ENCODE measurements at regions not wholly inside any gene's neighbourhood (a gene's known extent, or its start where the extent isn't known, plus 50 kb on each side); places are given as distances from the start of the nearest gene placed in this dataset.

DNA sequence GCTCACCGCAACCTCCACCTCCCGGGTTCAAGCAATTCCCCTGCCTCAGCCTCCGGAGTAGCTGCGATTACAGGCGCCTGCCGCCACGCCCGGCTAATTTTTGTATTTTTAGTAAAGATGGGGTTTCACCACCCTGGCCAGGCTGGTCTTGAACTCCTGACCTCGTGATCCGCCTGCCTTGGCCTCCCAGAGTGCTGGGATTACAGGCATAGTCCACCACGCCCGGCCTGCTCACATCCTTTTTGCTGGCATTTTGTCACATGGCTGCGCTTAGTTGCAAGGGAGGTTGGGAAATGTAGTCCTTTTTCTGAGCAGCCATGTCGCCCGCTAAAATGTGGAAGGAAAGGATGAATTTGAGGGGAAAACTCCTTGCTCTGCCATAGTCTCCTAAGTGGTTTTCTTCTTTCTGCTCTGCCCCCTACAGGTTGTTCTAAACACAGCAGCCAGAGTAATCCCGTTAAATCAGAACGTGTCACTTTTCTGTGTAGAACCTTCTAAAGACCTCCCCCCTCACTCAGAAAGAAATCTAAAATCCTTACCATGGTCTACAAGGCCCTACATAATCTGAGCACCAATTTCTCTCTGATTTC is 57.8 kb upstream of the HSPA9 start (continued):
- TF ChIP-seq, protein P1, sequence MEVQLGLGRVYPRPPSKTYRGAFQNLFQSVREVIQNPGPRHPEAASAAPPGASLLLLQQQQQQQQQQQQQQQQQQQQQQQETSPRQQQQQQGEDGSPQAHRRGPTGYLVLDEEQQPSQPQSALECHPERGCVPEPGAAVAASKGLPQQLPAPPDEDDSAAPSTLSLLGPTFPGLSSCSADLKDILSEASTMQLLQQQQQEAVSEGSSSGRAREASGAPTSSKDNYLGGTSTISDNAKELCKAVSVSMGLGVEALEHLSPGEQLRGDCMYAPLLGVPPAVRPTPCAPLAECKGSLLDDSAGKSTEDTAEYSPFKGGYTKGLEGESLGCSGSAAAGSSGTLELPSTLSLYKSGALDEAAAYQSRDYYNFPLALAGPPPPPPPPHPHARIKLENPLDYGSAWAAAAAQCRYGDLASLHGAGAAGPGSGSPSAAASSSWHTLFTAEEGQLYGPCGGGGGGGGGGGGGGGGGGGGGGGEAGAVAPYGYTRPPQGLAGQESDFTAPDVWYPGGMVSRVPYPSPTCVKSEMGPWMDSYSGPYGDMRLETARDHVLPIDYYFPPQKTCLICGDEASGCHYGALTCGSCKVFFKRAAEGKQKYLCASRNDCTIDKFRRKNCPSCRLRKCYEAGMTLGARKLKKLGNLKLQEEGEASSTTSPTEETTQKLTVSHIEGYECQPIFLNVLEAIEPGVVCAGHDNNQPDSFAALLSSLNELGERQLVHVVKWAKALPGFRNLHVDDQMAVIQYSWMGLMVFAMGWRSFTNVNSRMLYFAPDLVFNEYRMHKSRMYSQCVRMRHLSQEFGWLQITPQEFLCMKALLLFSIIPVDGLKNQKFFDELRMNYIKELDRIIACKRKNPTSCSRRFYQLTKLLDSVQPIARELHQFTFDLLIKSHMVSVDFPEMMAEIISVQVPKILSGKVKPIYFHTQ (CRISPR knock-in tag; IDR thresholded peaks at IDR 0.05): peak; percentile 68; the same call in 1 of the 2 replicates
- TF ChIP-seq, protein P2, sequence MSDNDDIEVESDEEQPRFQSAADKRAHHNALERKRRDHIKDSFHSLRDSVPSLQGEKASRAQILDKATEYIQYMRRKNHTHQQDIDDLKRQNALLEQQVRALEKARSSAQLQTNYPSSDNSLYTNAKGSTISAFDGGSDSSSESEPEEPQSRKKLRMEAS (CRISPR knock-in tag; IDR thresholded peaks at IDR 0.05): peak; percentile 65
- TF ChIP-seq ETV6 (CRISPR knock-in tag; IDR thresholded peaks at IDR 0.05): no peak
- TF ChIP-seq ZNF121 (CRISPR knock-in tag; IDR thresholded peaks at IDR 0.05): no peak
- TF ChIP-seq, protein P3, sequence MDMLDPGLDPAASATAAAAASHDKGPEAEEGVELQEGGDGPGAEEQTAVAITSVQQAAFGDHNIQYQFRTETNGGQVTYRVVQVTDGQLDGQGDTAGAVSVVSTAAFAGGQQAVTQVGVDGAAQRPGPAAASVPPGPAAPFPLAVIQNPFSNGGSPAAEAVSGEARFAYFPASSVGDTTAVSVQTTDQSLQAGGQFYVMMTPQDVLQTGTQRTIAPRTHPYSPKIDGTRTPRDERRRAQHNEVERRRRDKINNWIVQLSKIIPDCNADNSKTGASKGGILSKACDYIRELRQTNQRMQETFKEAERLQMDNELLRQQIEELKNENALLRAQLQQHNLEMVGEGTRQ (CRISPR knock-in tag; IDR thresholded peaks at IDR 0.05): peak; percentile 96
- no peak for TF ChIP-seq ZNF423 (CRISPR knock-in tag; IDR thresholded peaks at IDR 0.05)
- TF ChIP-seq SOX15 (CRISPR knock-in tag; IDR thresholded peaks at IDR 0.05): no peak
- TF ChIP-seq, protein P4, sequence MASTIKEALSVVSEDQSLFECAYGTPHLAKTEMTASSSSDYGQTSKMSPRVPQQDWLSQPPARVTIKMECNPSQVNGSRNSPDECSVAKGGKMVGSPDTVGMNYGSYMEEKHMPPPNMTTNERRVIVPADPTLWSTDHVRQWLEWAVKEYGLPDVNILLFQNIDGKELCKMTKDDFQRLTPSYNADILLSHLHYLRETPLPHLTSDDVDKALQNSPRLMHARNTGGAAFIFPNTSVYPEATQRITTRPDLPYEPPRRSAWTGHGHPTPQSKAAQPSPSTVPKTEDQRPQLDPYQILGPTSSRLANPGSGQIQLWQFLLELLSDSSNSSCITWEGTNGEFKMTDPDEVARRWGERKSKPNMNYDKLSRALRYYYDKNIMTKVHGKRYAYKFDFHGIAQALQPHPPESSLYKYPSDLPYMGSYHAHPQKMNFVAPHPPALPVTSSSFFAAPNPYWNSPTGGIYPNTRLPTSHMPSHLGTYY (CRISPR knock-in tag; IDR thresholded peaks at IDR 0.05): no peak
- no peak for TF ChIP-seq GRHL2 (CRISPR knock-in tag; IDR thresholded peaks at IDR 0.05; ENCODE audit: insufficient replicate concordance, severe bottlenecking)
- TF ChIP-seq MYBL2 (CRISPR knock-in tag; IDR thresholded peaks at IDR 0.05): no peak
- no peak for TF ChIP-seq ZNF263 (CRISPR knock-in tag; IDR thresholded peaks at IDR 0.05; ENCODE audit: low read depth)
- TF ChIP-seq, protein P5, sequence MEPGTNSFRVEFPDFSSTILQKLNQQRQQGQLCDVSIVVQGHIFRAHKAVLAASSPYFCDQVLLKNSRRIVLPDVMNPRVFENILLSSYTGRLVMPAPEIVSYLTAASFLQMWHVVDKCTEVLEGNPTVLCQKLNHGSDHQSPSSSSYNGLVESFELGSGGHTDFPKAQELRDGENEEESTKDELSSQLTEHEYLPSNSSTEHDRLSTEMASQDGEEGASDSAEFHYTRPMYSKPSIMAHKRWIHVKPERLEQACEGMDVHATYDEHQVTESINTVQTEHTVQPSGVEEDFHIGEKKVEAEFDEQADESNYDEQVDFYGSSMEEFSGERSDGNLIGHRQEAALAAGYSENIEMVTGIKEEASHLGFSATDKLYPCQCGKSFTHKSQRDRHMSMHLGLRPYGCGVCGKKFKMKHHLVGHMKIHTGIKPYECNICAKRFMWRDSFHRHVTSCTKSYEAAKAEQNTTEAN (CRISPR knock-in tag; IDR thresholded peaks at IDR 0.05): no peak
- TF ChIP-seq CREB1 (CRISPR knock-in tag; IDR thresholded peaks at IDR 0.05): no peak
- TF ChIP-seq FOXP1 (CRISPR knock-in tag; IDR thresholded peaks at IDR 0.05; ENCODE audit: borderline replicate concordance): no peak
- TF ChIP-seq CREM (CRISPR knock-in tag; IDR thresholded peaks at IDR 0.05): no peak
- TF ChIP-seq, protein P6, sequence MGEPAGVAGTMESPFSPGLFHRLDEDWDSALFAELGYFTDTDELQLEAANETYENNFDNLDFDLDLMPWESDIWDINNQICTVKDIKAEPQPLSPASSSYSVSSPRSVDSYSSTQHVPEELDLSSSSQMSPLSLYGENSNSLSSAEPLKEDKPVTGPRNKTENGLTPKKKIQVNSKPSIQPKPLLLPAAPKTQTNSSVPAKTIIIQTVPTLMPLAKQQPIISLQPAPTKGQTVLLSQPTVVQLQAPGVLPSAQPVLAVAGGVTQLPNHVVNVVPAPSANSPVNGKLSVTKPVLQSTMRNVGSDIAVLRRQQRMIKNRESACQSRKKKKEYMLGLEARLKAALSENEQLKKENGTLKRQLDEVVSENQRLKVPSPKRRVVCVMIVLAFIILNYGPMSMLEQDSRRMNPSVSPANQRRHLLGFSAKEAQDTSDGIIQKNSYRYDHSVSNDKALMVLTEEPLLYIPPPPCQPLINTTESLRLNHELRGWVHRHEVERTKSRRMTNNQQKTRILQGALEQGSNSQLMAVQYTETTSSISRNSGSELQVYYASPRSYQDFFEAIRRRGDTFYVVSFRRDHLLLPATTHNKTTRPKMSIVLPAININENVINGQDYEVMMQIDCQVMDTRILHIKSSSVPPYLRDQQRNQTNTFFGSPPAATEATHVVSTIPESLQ (CRISPR knock-in tag; IDR thresholded peaks at IDR 0.05): no peak
- TF ChIP-seq, protein P7, sequence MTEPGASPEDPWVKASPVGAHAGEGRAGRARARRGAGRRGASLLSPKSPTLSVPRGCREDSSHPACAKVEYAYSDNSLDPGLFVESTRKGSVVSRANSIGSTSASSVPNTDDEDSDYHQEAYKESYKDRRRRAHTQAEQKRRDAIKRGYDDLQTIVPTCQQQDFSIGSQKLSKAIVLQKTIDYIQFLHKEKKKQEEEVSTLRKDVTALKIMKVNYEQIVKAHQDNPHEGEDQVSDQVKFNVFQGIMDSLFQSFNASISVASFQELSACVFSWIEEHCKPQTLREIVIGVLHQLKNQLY (CRISPR knock-in tag; IDR thresholded peaks at IDR 0.05): no peak
- TF ChIP-seq ZNF396 (CRISPR knock-in tag; IDR thresholded peaks at IDR 0.05; ENCODE audit: borderline replicate concordance): 0 out of 2 replicates have a peak, but pooled peaks have one; percentile 85
- TF ChIP-seq, protein P8, sequence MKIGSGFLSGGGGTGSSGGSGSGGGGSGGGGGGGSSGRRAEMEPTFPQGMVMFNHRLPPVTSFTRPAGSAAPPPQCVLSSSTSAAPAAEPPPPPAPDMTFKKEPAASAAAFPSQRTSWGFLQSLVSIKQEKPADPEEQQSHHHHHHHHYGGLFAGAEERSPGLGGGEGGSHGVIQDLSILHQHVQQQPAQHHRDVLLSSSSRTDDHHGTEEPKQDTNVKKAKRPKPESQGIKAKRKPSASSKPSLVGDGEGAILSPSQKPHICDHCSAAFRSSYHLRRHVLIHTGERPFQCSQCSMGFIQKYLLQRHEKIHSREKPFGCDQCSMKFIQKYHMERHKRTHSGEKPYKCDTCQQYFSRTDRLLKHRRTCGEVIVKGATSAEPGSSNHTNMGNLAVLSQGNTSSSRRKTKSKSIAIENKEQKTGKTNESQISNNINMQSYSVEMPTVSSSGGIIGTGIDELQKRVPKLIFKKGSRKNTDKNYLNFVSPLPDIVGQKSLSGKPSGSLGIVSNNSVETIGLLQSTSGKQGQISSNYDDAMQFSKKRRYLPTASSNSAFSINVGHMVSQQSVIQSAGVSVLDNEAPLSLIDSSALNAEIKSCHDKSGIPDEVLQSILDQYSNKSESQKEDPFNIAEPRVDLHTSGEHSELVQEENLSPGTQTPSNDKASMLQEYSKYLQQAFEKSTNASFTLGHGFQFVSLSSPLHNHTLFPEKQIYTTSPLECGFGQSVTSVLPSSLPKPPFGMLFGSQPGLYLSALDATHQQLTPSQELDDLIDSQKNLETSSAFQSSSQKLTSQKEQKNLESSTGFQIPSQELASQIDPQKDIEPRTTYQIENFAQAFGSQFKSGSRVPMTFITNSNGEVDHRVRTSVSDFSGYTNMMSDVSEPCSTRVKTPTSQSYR (CRISPR knock-in tag; IDR thresholded peaks at IDR 0.05): no peak
- TF ChIP-seq GABPB1 (CRISPR knock-in tag; IDR thresholded peaks at IDR 0.05): no peak
- no peak for TF ChIP-seq JAZF1 (CRISPR knock-in tag; IDR thresholded peaks at IDR 0.05)
- no peak for TF ChIP-seq CBFB (CRISPR knock-in tag; IDR thresholded peaks at IDR 0.05; ENCODE audit: low read depth)
- no peak for TF ChIP-seq GTF2I (CRISPR knock-in tag; conservative IDR thresholded peaks at IDR 0.05)
- TF ChIP-seq IRF2 (CRISPR knock-in tag; IDR thresholded peaks at IDR 0.05; ENCODE audit: borderline replicate concordance, low read depth): no peak
- TF ChIP-seq, protein P9, sequence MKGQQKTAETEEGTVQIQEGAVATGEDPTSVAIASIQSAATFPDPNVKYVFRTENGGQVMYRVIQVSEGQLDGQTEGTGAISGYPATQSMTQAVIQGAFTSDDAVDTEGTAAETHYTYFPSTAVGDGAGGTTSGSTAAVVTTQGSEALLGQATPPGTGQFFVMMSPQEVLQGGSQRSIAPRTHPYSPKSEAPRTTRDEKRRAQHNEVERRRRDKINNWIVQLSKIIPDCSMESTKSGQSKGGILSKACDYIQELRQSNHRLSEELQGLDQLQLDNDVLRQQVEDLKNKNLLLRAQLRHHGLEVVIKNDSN (CRISPR knock-in tag; IDR thresholded peaks at IDR 0.05): peak; percentile 96
- TF ChIP-seq, protein P10, sequence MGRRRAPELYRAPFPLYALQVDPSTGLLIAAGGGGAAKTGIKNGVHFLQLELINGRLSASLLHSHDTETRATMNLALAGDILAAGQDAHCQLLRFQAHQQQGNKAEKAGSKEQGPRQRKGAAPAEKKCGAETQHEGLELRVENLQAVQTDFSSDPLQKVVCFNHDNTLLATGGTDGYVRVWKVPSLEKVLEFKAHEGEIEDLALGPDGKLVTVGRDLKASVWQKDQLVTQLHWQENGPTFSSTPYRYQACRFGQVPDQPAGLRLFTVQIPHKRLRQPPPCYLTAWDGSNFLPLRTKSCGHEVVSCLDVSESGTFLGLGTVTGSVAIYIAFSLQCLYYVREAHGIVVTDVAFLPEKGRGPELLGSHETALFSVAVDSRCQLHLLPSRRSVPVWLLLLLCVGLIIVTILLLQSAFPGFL (CRISPR knock-in tag; IDR thresholded peaks at IDR 0.05; ENCODE audit: borderline replicate concordance): no peak
